Psoas muscle (tissue), 7 donors: ENCODE measurements at regions not wholly inside any gene's neighbourhood (a gene's known extent, or its start where the extent isn't known, plus 50 kb on each side); places are given as distances from the start of the nearest gene placed in this dataset.
A peak's percentile ranks its signal among the peaks of the same experiment; 100 is the strongest.

ENCODE experiments used
- ATAC-seq, 4 donors: fragments of 200-7000 bp; cut with Tn5 transposase; one replicate each; pipeline ENCODE4 v1.9.1; 2020; ENCODE audit warnings: moderate library complexity in 3 of 4, mild to moderate bottlenecking in 2 of 4
- DNase-seq, 2 donors: peaks; one replicate each; pipeline ENCODE4 v3.0.0-alpha.2; 2020
- H3K27ac ChIP-seq: fragments of 200-600 bp; one replicate; pipeline ENCODE4 v1.8.0; 2022
- H3K27me3 ChIP-seq, 3 donors: fragments of 200-600 bp in 1 of 3; one replicate each; pipeline versions ENCODE4 v1.6.1 to v1.8.0; 2013 to 2022; ENCODE audit warnings: low read length in 2 of 3, mild to moderate bottlenecking in 2 of 3, moderate library complexity in 1 of 3; ENCODE audit not compliant: insufficient read depth in 3 of 3
- H3K36me3 ChIP-seq, 2 donors: fragments of 200-600 bp in 1 of 2; one replicate each; pipeline versions ENCODE4 v1.6.1 to v1.8.0; 2013 to 2022; ENCODE audit warnings: low read depth in 1 of 2, mild to moderate bottlenecking in 1 of 2, moderate library complexity in 1 of 2; ENCODE audit not compliant: insufficient read depth in 1 of 2
- H3K4me1 ChIP-seq: fragments of 200-600 bp; one replicate; pipeline ENCODE4 v1.8.0; 2022
- H3K4me3 ChIP-seq: fragments of 200-600 bp; one replicate; pipeline ENCODE4 v1.8.0; 2022; ENCODE audit warnings: mild to moderate bottlenecking
- H3K9me3 ChIP-seq: fragments of 200-600 bp; one replicate; pipeline ENCODE4 v1.8.0; 2022
- CTCF ChIP-seq: fragments of 200-600 bp; IDR thresholded peaks from one replicate; pipeline ENCODE4 v1.8.0; 2022; ENCODE audit warnings: antibody characterized with exemption
- WGBS, 3 donors: extraction: QIAGEN DNeasy Blood & Tissue Kit; methylation state at CpG; one replicate each; pipeline versions ENCODE4 v1.1.6 to v1.1.7; 2013; 5-methylcytosine and 5-hydroxymethylcytosine counted together
- intact Hi-C, 2 donors: fragments of 100-400 bp; cut with DNase I; formaldehyde crosslinking; loops; one replicate each; pipeline versions ENCODE4 v1.11.0 to v1.14.2; 2022
- donor health status: healthy with polysubstance abuse.
- donor health status: DM: no; HTN: no; CAD: no; lungs with moderate emphysema.
- donor health status: Bipolar disorder and iron deficiency.
- donor health status: healthy.
- donor health status: DM: yes; HTN: yes; CAD: no.
- donor health status: DM: no; HTN: no; CAD: no.
- donor health status: DM: yes; HTN: yes; CAD: no.

GRCh38 chr10:10661176-10661575 is 356.5 kb upstream of the CELF2 start:
- H3K9me3 ChIP-seq: peaks cover 3% of the 10 kb centered on the region
- TF ChIP-seq CTCF: no peak
- intact Hi-C loops: no loop called here
- no peaks in the 10 kb centered on the region for H3K4me1 ChIP-seq
- no peak for DNase-seq
- H3K4me3 ChIP-seq: no peak overlapping the region
- WGBS, 3 donors: 79 to 93% (median 90%) methylated on average over 4 of the region's 4 CpGs
- ATAC-seq: no peak
- no peaks in the 10 kb centered on the region for H3K36me3 ChIP-seq
- H3K27ac ChIP-seq: no peak overlapping the region
- H3K27me3 ChIP-seq: peaks cover 0 to 7% (median 2%) of the 10 kb centered on the region in 3 donors

- intact Hi-C loops: no loop called here
Measured at GRCh38 chr10:10662716-10663408, 354.8 kb upstream of the CELF2 start.

GRCh38 chr10:10663622-10664021 is 354.1 kb upstream of the CELF2 start:
- Histone ChIP-seq H3K4me3 (no peak overlapping the region), H3K27me3 (peaks cover 0 to 7% (median 2%) of the 10 kb centered on the region in 3 donors), H3K36me3 (no peaks in the 10 kb centered on the region), H3K27ac (no peak overlapping the region), H3K4me1 (no peaks in the 10 kb centered on the region), H3K9me3 (peaks cover 3% of the 10 kb centered on the region)
- WGBS, 3 donors: 60 to 71% (median 63%) methylated on average over 3 of the region's 3 CpGs
- ATAC-seq (no peak), DNase-seq (no peak)
- no peak for TF ChIP-seq CTCF
- intact Hi-C loops: no loop called here

More at GRCh38 chr10:10662716-10663408, 354.8 kb upstream of the CELF2 start:
- ATAC-seq: peak in 1 of 4 donors; percentile 42
- H3K36me3 ChIP-seq: no peaks in the 10 kb centered on the region
- H3K27ac ChIP-seq: no peak overlapping the region
- H3K4me1 ChIP-seq: no peaks in the 10 kb centered on the region
- H3K27me3 ChIP-seq: peaks cover 0 to 7% (median 2%) of the 10 kb centered on the region in 3 donors
- no peak for DNase-seq
- WGBS, 3 donors: 16 to 25% (median 19%) methylated on average over 6 of the region's 6 CpGs
- TF ChIP-seq CTCF: no peak
- no peak overlapping the region for H3K4me3 ChIP-seq
- peaks cover 3% of the 10 kb centered on the region for H3K9me3 ChIP-seq

- Histone ChIP-seq H3K36me3 (no peaks in the 10 kb centered on the region), H3K4me3 (no peak overlapping the region), H3K27me3 (no peaks in the 10 kb centered on the region), H3K9me3 (no peaks in the 10 kb centered on the region), H3K4me1 (no peaks in the 10 kb centered on the region), H3K27ac (no peak overlapping the region)
- ATAC-seq (no peak), DNase-seq (no peak)
- WGBS, 3 donors: 39 to 53% (median 40%) methylated on average over 6 of the region's 6 CpGs
- no peak for TF ChIP-seq CTCF
- intact Hi-C loops: no loop called here
Measured at GRCh38 chr10:10665750-10666149, 351.9 kb upstream of the CELF2 start.

GRCh38 chr10:10667466-10667865 is 350.2 kb upstream of the CELF2 start:
- Histone ChIP-seq H3K4me1 (no peaks in the 10 kb centered on the region), H3K36me3 (no peaks in the 10 kb centered on the region), H3K4me3 (no peak overlapping the region), H3K9me3 (no peaks in the 10 kb centered on the region), H3K27me3 (no peaks in the 10 kb centered on the region), H3K27ac (no peak overlapping the region)
- TF ChIP-seq CTCF: no peak
- intact Hi-C loops: no loop called here
- WGBS, 3 donors: 44 to 64% (median 61%) methylated on average over 5 of the region's 5 CpGs
- DNase-seq (no peak), ATAC-seq (no peak)
